ENCODE measurements at regions not wholly inside any gene's neighbourhood (a gene's known extent, or its start where the extent isn't known, plus 50 kb on each side); places are given as distances from the start of the nearest gene placed in this dataset.
"Not testable (repeated sequence)": the region's sequence is repeated elsewhere in the genome, so short reads cannot be mapped to it uniquely, and the experiment has no call there.

DNA sequence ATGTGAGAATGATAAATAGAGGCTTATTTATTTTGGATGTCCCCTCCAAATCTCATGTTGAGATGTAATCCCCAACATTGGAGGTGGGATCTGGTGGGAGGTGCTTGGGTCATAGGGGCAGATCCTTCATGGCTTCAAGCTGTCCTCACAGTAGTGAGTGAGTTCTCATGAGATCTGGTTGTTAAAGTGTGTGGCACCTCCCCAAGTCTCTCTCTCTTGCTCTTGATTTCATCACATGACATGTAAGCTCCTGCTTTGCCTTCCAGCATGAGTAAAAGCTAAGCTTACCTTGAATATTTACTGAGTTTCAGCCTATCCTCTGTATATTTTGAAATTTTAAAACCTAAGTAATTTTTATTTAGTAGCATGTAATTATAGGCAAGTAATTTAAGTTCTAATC is 444.9 kb downstream of the ARL4A start:
- no peak overlapping the region for H3K4me3 Mint-ChIP-seq
- ATAC-seq = no peak
- H3K27me3 ChIP-seq (ENCODE audit: insufficient read depth) = no peaks in the 10 kb centered on the region
- no peaks in the 10 kb centered on the region for H3K36me3 ChIP-seq (ENCODE audit: insufficient read depth)
- peaks cover 11% of the 10 kb centered on the region for H3K9me3 Mint-ChIP-seq
- H3F3A ChIP-seq (replicated peaks; ENCODE audit: low read depth) = no peaks in the 10 kb centered on the region
- H3K4me1 Mint-ChIP-seq = no peaks in the 10 kb centered on the region
- peaks cover 9% of the 10 kb centered on the region; the same call in 2 of the 3 replicates for H3K36me3 Mint-ChIP-seq (ENCODE audit: low read depth)
- H3K27me3 Mint-ChIP-seq (ENCODE audit: insufficient read depth, low read depth, poor library complexity) = peaks cover 1% of the 10 kb centered on the region
- TF ChIP-seq, protein P1, sequence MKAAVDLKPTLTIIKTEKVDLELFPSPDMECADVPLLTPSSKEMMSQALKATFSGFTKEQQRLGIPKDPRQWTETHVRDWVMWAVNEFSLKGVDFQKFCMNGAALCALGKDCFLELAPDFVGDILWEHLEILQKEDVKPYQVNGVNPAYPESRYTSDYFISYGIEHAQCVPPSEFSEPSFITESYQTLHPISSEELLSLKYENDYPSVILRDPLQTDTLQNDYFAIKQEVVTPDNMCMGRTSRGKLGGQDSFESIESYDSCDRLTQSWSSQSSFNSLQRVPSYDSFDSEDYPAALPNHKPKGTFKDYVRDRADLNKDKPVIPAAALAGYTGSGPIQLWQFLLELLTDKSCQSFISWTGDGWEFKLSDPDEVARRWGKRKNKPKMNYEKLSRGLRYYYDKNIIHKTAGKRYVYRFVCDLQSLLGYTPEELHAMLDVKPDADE (IDR thresholded peaks at IDR 0.05) = no peak
- TF ChIP-seq, protein P2, sequence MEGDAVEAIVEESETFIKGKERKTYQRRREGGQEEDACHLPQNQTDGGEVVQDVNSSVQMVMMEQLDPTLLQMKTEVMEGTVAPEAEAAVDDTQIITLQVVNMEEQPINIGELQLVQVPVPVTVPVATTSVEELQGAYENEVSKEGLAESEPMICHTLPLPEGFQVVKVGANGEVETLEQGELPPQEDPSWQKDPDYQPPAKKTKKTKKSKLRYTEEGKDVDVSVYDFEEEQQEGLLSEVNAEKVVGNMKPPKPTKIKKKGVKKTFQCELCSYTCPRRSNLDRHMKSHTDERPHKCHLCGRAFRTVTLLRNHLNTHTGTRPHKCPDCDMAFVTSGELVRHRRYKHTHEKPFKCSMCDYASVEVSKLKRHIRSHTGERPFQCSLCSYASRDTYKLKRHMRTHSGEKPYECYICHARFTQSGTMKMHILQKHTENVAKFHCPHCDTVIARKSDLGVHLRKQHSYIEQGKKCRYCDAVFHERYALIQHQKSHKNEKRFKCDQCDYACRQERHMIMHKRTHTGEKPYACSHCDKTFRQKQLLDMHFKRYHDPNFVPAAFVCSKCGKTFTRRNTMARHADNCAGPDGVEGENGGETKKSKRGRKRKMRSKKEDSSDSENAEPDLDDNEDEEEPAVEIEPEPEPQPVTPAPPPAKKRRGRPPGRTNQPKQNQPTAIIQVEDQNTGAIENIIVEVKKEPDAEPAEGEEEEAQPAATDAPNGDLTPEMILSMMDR (conservative IDR thresholded peaks at IDR 0.05; ENCODE audit: low read depth in 2 of 2) = no peak
- TF ChIP-seq POLR2AphosphoS5 (IDR thresholded peaks at IDR 0.05; ENCODE audit: low read depth) = no peak
- TF ChIP-seq ZNF114 (CRISPR knock-in tag; IDR thresholded peaks at IDR 0.05) = no peak
- TF ChIP-seq NANOG (IDR thresholded peaks at IDR 0.05; ENCODE audit: borderline replicate concordance) = no peak
- TF ChIP-seq STAT1 (IDR thresholded peaks at IDR 0.05; ENCODE audit: unreplicated experiment) = no peak
- DNase-seq (ENCODE audit: low spot score) = no peak
- H3K79me2 ChIP-seq (replicated peaks; ENCODE audit: insufficient read depth) = no peaks in the 10 kb centered on the region
- H3K4me1 ChIP-seq (ENCODE audit: insufficient read depth) = no peaks in the 10 kb centered on the region
- no peaks in the 10 kb centered on the region for H4K20me1 ChIP-seq (replicated peaks; ENCODE audit: insufficient read depth)
- H3K9me2 ChIP-seq (ENCODE audit: insufficient read depth) = no peaks in the 10 kb centered on the region
- H2AFZ ChIP-seq = no peak overlapping the region
- no peak overlapping the region for H3K27ac ChIP-seq (ENCODE audit: low read depth)
- no peak overlapping the region for H3K27ac Mint-ChIP-seq
- no peak overlapping the region for H3K4me2 ChIP-seq
- H3K4me3 ChIP-seq = no peak overlapping the region

DNA sequence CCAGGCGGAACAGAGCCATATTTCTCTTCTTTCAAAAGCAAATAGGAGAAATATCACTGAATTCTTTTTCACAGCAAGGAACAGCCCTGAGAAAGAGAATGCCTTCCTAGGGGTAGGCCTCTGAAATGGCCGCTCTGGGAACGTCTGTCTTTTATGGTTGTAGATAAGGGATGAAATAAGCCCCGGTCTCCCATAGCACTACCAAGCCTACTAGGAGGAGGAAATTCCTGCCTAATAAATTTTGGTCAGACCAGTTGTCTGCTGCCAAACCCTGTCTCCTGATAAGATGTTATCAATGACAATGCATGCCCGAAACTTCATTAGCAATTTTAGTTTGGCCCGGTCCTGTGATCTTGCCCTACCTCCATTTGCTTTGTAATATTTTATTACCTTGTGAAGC is 448.9 kb downstream of the ARL4A start:
- not testable (repeated sequence) for ATAC-seq; H3K4me1 Mint-ChIP-seq; H3K36me3 Mint-ChIP-seq (ENCODE audit: low read depth); H3K4me1 ChIP-seq (ENCODE audit: insufficient read depth); H3K27me3 Mint-ChIP-seq (ENCODE audit: insufficient read depth, low read depth, poor library complexity); H3K27me3 ChIP-seq (ENCODE audit: insufficient read depth); H2AFZ ChIP-seq; H3K4me3 ChIP-seq; H3F3A ChIP-seq (replicated peaks; ENCODE audit: low read depth); H3K9me2 ChIP-seq (ENCODE audit: insufficient read depth); DNase-seq (ENCODE audit: low spot score); H3K36me3 ChIP-seq (ENCODE audit: insufficient read depth); H3K27ac ChIP-seq (ENCODE audit: low read depth); H3K79me2 ChIP-seq (replicated peaks; ENCODE audit: insufficient read depth); H3K27ac Mint-ChIP-seq; H4K20me1 ChIP-seq (replicated peaks; ENCODE audit: insufficient read depth); H3K4me3 Mint-ChIP-seq; H3K4me2 ChIP-seq
- H3K9me3 Mint-ChIP-seq = peaks cover 17% of the 10 kb centered on the region

DNA sequence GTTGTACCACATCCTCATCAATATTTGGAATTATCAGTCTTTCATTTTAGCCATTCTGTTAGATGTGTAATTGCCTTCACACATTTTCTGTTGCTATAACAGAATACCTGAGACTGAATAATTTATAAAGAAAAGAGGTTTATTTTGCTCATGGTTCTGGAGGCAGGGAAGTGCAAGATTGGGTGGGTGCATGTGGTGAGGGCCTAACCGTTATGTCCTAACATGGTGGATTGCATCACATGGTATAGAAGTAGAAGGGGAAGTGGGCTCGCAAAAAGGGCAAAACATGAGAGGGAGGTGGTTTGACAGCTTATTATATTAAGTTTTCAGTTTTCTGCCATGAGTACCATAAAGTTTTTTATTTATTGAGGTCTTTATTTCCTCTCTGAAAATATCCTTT is 452.0 kb downstream of the ARL4A start:
- Histone ChIP-seq H3F3A (replicated peaks; ENCODE audit: low read depth) (no peaks in the 10 kb centered on the region), H3K4me2 (no peak overlapping the region), H3K27ac (ENCODE audit: low read depth) (no peak overlapping the region), H3K27me3 (ENCODE audit: insufficient read depth) (no peaks in the 10 kb centered on the region), H4K20me1 (replicated peaks; ENCODE audit: insufficient read depth) (no peaks in the 10 kb centered on the region), H3K4me3 (no peak overlapping the region), H3K9me2 (ENCODE audit: insufficient read depth) (no peaks in the 10 kb centered on the region), H3K4me1 (ENCODE audit: insufficient read depth) (no peaks in the 10 kb centered on the region), H2AFZ (no peak overlapping the region), H3K79me2 (replicated peaks; ENCODE audit: insufficient read depth) (no peaks in the 10 kb centered on the region), H3K36me3 (ENCODE audit: insufficient read depth) (no peaks in the 10 kb centered on the region)
- H3K4me1 Mint-ChIP-seq = no peaks in the 10 kb centered on the region
- DNase-seq (ENCODE audit: low spot score) = no peak
- H3K36me3 Mint-ChIP-seq (ENCODE audit: low read depth) = peaks cover 9% of the 10 kb centered on the region; the same call in 2 of the 3 replicates
- H3K27ac Mint-ChIP-seq = no peak overlapping the region
- no peak overlapping the region for H3K4me3 Mint-ChIP-seq
- H3K9me3 Mint-ChIP-seq = peaks cover 17% of the 10 kb centered on the region
- ATAC-seq = no peak
- no peaks in the 10 kb centered on the region for H3K27me3 Mint-ChIP-seq (ENCODE audit: insufficient read depth, low read depth, poor library complexity)
- no peak for TF ChIP-seq JUNB (IDR thresholded peaks at IDR 0.05; ENCODE audit: unreplicated experiment)
- TF ChIP-seq, protein P3, sequence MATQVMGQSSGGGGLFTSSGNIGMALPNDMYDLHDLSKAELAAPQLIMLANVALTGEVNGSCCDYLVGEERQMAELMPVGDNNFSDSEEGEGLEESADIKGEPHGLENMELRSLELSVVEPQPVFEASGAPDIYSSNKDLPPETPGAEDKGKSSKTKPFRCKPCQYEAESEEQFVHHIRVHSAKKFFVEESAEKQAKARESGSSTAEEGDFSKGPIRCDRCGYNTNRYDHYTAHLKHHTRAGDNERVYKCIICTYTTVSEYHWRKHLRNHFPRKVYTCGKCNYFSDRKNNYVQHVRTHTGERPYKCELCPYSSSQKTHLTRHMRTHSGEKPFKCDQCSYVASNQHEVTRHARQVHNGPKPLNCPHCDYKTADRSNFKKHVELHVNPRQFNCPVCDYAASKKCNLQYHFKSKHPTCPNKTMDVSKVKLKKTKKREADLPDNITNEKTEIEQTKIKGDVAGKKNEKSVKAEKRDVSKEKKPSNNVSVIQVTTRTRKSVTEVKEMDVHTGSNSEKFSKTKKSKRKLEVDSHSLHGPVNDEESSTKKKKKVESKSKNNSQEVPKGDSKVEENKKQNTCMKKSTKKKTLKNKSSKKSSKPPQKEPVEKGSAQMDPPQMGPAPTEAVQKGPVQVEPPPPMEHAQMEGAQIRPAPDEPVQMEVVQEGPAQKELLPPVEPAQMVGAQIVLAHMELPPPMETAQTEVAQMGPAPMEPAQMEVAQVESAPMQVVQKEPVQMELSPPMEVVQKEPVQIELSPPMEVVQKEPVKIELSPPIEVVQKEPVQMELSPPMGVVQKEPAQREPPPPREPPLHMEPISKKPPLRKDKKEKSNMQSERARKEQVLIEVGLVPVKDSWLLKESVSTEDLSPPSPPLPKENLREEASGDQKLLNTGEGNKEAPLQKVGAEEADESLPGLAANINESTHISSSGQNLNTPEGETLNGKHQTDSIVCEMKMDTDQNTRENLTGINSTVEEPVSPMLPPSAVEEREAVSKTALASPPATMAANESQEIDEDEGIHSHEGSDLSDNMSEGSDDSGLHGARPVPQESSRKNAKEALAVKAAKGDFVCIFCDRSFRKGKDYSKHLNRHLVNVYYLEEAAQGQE (IDR thresholded peaks at IDR 0.05; ENCODE audit: unreplicated experiment) = no peak
- TF ChIP-seq ZNF114 (CRISPR knock-in tag; IDR thresholded peaks at IDR 0.05) = no peak
- no peak for TF ChIP-seq ZNF331 (CRISPR knock-in tag; IDR thresholded peaks at IDR 0.05; ENCODE audit: low read depth)
- TF ChIP-seq, protein P1 (IDR thresholded peaks at IDR 0.05) = no peak

Data from GM23338 (cell line).